Lower leg skin (tissue), 4 donors: ENCODE measurements at regions not wholly inside any gene's neighbourhood (a gene's known extent, or its start where the extent isn't known, plus 50 kb on each side); places are given as distances from the start of the nearest gene placed in this dataset.
"Not testable (repeated sequence)": the region's sequence is repeated elsewhere in the genome, so short reads cannot be mapped to it uniquely, and the experiment has no call there.

Experiments used
- DNase-seq, 2 donors: peaks; one replicate each; pipeline ENCODE4 v3.0.0-alpha.2; 2019; ENCODE audit warnings: low spot score in 2 of 2
- H3K4me3 ChIP-seq: fragments of 200-600 bp; sonication (generic); 2 replicates; pipeline ENCODE4 v1.5.1; 2017; ENCODE audit warnings: mild to moderate bottlenecking, low read depth; ENCODE audit not compliant: poor library complexity, severe bottlenecking
- POLR2A ChIP-seq, 2 donors: fragments of 450-650 bp; IDR thresholded peaks; one replicate each; pipeline ENCODE4 v1.6.1; 2016 to 2017; ENCODE audit warnings: antibody characterized with exemption in 2 of 2, mild to moderate bottlenecking in 1 of 2, moderate library complexity in 1 of 2
- WGBS, 2 donors: methylation state at CpG; one replicate each; pipeline ENCODE4 v1.1.5; 2018; 5-methylcytosine and 5-hydroxymethylcytosine counted together
- intact Hi-C: fragments of 100-400 bp; cut with DNase I; formaldehyde crosslinking; loops from one replicate; pipeline ENCODE4 v1.15.0; 2023; ENCODE audit warnings: low total_unique reads
- TF ChIP-seq, protein P1 (sequence below), 3 donors: fragments of 450-650 bp; IDR thresholded peaks; one replicate each; pipeline ENCODE4 v1.5.1; 2016; ENCODE audit warnings: antibody characterized with exemption in 3 of 3, mild to moderate bottlenecking in 3 of 3, moderate library complexity in 2 of 3

GRCh38 chrX:83077606-83078005, 430.5 kb upstream of the POU3F4 start:
- TF ChIP-seq, protein P1, sequence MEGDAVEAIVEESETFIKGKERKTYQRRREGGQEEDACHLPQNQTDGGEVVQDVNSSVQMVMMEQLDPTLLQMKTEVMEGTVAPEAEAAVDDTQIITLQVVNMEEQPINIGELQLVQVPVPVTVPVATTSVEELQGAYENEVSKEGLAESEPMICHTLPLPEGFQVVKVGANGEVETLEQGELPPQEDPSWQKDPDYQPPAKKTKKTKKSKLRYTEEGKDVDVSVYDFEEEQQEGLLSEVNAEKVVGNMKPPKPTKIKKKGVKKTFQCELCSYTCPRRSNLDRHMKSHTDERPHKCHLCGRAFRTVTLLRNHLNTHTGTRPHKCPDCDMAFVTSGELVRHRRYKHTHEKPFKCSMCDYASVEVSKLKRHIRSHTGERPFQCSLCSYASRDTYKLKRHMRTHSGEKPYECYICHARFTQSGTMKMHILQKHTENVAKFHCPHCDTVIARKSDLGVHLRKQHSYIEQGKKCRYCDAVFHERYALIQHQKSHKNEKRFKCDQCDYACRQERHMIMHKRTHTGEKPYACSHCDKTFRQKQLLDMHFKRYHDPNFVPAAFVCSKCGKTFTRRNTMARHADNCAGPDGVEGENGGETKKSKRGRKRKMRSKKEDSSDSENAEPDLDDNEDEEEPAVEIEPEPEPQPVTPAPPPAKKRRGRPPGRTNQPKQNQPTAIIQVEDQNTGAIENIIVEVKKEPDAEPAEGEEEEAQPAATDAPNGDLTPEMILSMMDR (IDR thresholded peaks at IDR 0.05), result no peak
- no peak for TF ChIP-seq POLR2A (IDR thresholded peaks at IDR 0.05)
- no peak for DNase-seq
- WGBS, 2 donors, result 100% methylated on average over 1 of the region's 1 CpG; no CpG with 5 or more reads in 1 of the 2 donors
- intact Hi-C loops, result no loop called here
- H3K4me3 ChIP-seq, result no peak overlapping the region

DNA sequence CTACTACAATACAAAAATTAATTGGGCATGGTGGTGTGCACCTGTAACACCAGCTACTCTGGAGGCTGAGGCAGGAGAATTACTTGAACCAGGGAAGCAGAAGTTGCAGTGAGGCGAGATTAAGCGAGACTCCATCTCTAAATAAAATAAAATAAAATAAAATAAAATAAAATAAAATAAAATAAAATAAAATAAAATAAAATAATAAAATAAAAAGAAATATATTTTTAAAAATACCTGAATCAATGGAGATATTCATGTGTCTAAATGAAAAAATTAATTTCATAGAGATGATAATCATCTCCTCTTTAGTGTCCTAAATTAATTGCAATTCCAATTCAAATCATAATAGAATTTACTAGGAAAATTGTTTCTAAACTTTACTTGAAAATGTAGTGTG, 406.1 kb upstream of the POU3F4 start:
- 94 to 96% methylated on average over 2 of the region's 2 CpGs for WGBS, 2 donors
- no peak for DNase-seq
- no peak overlapping the region for H3K4me3 ChIP-seq
- intact Hi-C loops, result no loop called here
- TF ChIP-seq, protein P1 (IDR thresholded peaks at IDR 0.05), result no peak
- TF ChIP-seq POLR2A (IDR thresholded peaks at IDR 0.05), result no peak

- no peak for TF ChIP-seq POLR2A (IDR thresholded peaks at IDR 0.05)
- TF ChIP-seq, protein P1 (IDR thresholded peaks at IDR 0.05), result no peak
- 77 to 89% methylated on average over 1 of the region's 1 CpG for WGBS, 2 donors
- no peak overlapping the region for H3K4me3 ChIP-seq
- DNase-seq, result no peak
- intact Hi-C loops, result no loop called here
Observed at GRCh38 chrX:83108278-83108677, 399.8 kb upstream of the POU3F4 start.

- WGBS, 2 donors, result 31 to 61% methylated on average over 5 of the region's 5 CpGs
- no peak for TF ChIP-seq POLR2A (IDR thresholded peaks at IDR 0.05)
- TF ChIP-seq, protein P1 (IDR thresholded peaks at IDR 0.05), result no peak
- intact Hi-C loops, result no loop called here
Observed at GRCh38 chrX:83145876-83146275, 362.2 kb upstream of the POU3F4 start.

DNA sequence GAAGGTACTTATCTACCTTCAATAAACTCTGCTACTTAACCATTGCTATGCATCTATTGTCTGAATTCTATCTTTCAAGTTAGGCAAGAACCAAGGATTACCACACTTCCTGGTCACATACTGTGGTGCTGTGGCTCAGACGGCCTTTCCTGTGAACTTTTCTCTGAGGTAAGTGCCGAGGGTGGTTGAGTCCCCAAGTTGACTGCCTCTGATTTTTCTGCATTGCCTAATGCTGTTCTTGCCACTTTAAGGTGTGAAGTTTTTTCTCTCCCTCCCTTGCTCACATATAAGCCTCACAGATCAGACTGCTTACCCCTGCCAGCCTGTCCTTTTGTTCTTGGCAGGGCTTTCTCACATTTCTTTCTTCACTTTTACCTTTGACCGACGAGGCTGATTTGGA, 348.0 kb upstream of the POU3F4 start:
- no peak for TF ChIP-seq POLR2A (IDR thresholded peaks at IDR 0.05)
- TF ChIP-seq, protein P1 (IDR thresholded peaks at IDR 0.05), result no peak
- no peak overlapping the region for H3K4me3 ChIP-seq
- intact Hi-C loops, result no loop called here
- DNase-seq, result no peak
- WGBS, 2 donors, result 52 to 62% methylated on average over 4 of the region's 4 CpGs

More at GRCh38 chrX:83145876-83146275, 362.2 kb upstream of the POU3F4 start:
- DNase-seq, result no peak
- no peak overlapping the region for H3K4me3 ChIP-seq

- 83 to 89% methylated on average over 5 of the region's 5 CpGs for WGBS, 2 donors
- H3K4me3 ChIP-seq, intact Hi-C loops, DNase-seq: not testable (repeated sequence)
Observed at GRCh38 chrX:83164063-83164462, 344.0 kb upstream of the POU3F4 start.
